ENCODE measurements at regions not wholly inside any gene's neighbourhood (a gene's known extent, or its start where the extent isn't known, plus 50 kb on each side); places are given as distances from the start of the nearest gene placed in this dataset.

DNA sequence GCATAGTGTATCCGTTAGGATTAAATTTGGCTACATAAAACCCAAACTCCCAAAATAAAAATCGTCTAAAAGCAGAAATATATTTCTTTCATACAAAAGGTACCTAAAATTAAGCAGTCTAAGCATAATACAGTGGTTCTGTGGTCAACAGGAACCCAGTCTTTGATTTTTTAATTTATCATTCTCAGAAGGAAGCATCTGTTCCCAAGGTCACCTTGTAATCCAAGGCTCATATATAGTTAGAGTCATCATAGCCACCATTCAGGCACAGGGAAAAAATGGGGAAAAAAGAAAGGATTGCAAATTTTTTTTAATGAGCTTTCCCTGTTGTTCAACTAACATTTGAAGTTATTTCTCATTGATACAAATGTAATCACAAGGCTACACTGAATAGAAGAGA is 983.2 kb downstream of the PLOD2 start:
- no peak for TF ChIP-seq POLR2AphosphoS5 (IDR thresholded peaks at IDR 0.05)
- TF ChIP-seq, protein P1, sequence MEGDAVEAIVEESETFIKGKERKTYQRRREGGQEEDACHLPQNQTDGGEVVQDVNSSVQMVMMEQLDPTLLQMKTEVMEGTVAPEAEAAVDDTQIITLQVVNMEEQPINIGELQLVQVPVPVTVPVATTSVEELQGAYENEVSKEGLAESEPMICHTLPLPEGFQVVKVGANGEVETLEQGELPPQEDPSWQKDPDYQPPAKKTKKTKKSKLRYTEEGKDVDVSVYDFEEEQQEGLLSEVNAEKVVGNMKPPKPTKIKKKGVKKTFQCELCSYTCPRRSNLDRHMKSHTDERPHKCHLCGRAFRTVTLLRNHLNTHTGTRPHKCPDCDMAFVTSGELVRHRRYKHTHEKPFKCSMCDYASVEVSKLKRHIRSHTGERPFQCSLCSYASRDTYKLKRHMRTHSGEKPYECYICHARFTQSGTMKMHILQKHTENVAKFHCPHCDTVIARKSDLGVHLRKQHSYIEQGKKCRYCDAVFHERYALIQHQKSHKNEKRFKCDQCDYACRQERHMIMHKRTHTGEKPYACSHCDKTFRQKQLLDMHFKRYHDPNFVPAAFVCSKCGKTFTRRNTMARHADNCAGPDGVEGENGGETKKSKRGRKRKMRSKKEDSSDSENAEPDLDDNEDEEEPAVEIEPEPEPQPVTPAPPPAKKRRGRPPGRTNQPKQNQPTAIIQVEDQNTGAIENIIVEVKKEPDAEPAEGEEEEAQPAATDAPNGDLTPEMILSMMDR (IDR thresholded peaks at IDR 0.05; ENCODE audit: poor library complexity, severe bottlenecking) = no peak
- no peak for TF ChIP-seq EZH2 (IDR thresholded peaks at IDR 0.05; ENCODE audit: borderline replicate concordance, insufficient read depth, low read length, poor library complexity, severe bottlenecking)
- no peak for TF ChIP-seq EP300 (conservative IDR thresholded peaks at IDR 0.05; ENCODE audit: poor library complexity, severe bottlenecking)
